MM.1S (cell line): ENCODE measurements at regions not wholly inside any gene's neighbourhood (a gene's known extent, or its start where the extent isn't known, plus 50 kb on each side); places are given as distances from the start of the nearest gene placed in this dataset.
A peak's percentile ranks its signal among the peaks of the same experiment; 100 is the strongest.

Source experiments
- DNase-seq: peaks from one replicate; pipeline ENCODE4 v3.0.0-alpha.2; 2015
- H2AFZ ChIP-seq: fragments of 300-600 bp; sonication (generic); 2 replicates; pipeline ENCODE4 v1.6.0; 2016; ENCODE audit warnings: antibody characterized with exemption, low read length
- H3F3A ChIP-seq: fragments of 300-600 bp; sonication (generic); 2 replicates; pipeline ENCODE4 v1.6.1; 2016; ENCODE audit warnings: mild to moderate bottlenecking, antibody characterized with exemption, low read length, moderate library complexity, mixed read lengths; ENCODE audit not compliant: insufficient read depth
- H3K27ac ChIP-seq: fragments of 300-600 bp; sonication (generic); 2 replicates; pipeline ENCODE4 v1.5.1; 2016; ENCODE audit warnings: mild to moderate bottlenecking, low read length
- H3K27me3 ChIP-seq: fragments of 300-600 bp; sonication (generic); replicated peaks from 2 replicates; pipeline ENCODE4 v1.6.0; 2016; ENCODE audit warnings: low read length; ENCODE audit not compliant: insufficient read depth
- H3K36me3 ChIP-seq: fragments of 300-600 bp; sonication (generic); replicated peaks from 2 replicates; pipeline ENCODE4 v1.6.1; 2016; ENCODE audit warnings: mild to moderate bottlenecking, low read length, mixed read lengths; ENCODE audit not compliant: insufficient read depth
- H3K4me1 ChIP-seq: fragments of 300-600 bp; sonication (generic); 2 replicates; pipeline ENCODE4 v1.6.1; 2016; ENCODE audit warnings: low read length, mixed read lengths
- H3K4me2 ChIP-seq: fragments of 300-600 bp; sonication (generic); 2 replicates; pipeline ENCODE4 v1.6.0; 2016; ENCODE audit warnings: low read depth, low read length
- H3K4me3 ChIP-seq: fragments of 300-600 bp; sonication (generic); 2 replicates; pipeline ENCODE4 v1.5.1; 2016; ENCODE audit warnings: low read length, mixed read lengths
- H3K79me2 ChIP-seq: fragments of 300-600 bp; sonication (generic); 2 replicates; pipeline ENCODE4 v1.6.1; 2016; ENCODE audit warnings: mixed run types, low read length, mixed read lengths
- H3K9ac ChIP-seq: fragments of 300-600 bp; sonication (generic); 2 replicates; pipeline ENCODE4 v1.6.1; 2016; ENCODE audit warnings: low read length, mixed read lengths
- H3K9me2 ChIP-seq: fragments of 300-600 bp; sonication (generic); replicated peaks from 2 replicates; pipeline ENCODE4 v1.6.1; 2016; ENCODE audit warnings: mild to moderate bottlenecking, low read length, mixed read lengths; ENCODE audit not compliant: insufficient read depth
- H3K9me3 ChIP-seq: fragments of 300-600 bp; sonication (generic); replicated peaks from 2 replicates; pipeline ENCODE4 v1.6.1; 2016; ENCODE audit warnings: mild to moderate bottlenecking, low read length, mixed read lengths; ENCODE audit not compliant: insufficient read depth
- H4K20me1 ChIP-seq: fragments of 300-600 bp; sonication (generic); 2 replicates; pipeline ENCODE4 v1.6.1; 2016; ENCODE audit warnings: mild to moderate bottlenecking, low read length, moderate library complexity, mixed read lengths; ENCODE audit not compliant: insufficient read depth
- EZH2 ChIP-seq: fragments of 300-600 bp; sonication (generic); optimal IDR thresholded peaks from 2 replicates; pipeline ENCODE3; 2017; ENCODE audit warnings: low read depth, mild to moderate bottlenecking, antibody characterized with exemption, low read length, mixed read lengths
- EZH2phosphoT487 ChIP-seq: fragments of 300-600 bp; sonication (generic); IDR thresholded peaks from 2 replicates; pipeline ENCODE4 v1.6.1; 2018; ENCODE audit warnings: antibody characterized with exemption, low read length
- TF ChIP-seq, protein P1 (sequence below): fragments of 300-600 bp; sonication (generic); IDR thresholded peaks from 2 replicates; pipeline ENCODE4 v1.5.1; 2016; ENCODE audit warnings: antibody characterized with exemption, low read length, mixed read lengths

DNA sequence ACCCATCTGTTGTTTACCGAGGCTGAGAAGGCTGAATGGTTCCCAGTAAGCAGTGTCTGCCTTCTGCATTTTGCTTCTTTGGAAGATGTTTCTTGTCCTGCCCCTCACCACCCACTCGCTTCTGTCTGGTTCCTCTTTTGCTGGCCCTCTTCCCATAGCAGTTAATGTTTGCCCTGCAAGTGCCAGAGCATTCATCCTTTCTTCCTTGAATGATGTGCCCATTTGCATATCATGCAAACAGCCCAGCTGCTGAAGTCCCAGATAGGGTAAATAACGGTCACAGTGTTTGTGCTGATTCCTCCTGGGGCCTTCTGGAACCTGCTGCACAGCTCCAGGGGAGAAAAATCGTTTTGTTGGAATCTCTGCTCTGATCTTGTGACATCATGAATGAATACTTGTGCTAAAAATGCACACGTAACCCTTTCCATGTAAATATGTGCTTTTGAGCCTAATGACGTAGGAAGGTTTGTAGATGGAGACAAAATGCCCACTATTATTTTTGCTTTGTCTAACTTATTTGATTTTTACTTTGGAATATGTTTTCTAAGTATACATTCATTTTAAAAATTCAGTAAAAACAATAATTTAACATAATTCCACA is 381.0 kb downstream of the SOX2 start:
- no peaks in the 10 kb centered on the region for H4K20me1 ChIP-seq
- no peaks in the 10 kb centered on the region for H3K27me3 ChIP-seq
- no peaks in the 10 kb centered on the region for H3K9me2 ChIP-seq
- no peak overlapping the region for H2AFZ ChIP-seq
- no peak overlapping the region for H3K9ac ChIP-seq
- no peaks in the 10 kb centered on the region for H3K9me3 ChIP-seq
- H3K36me3 ChIP-seq: no peaks in the 10 kb centered on the region
- no peaks in the 10 kb centered on the region for H3K4me1 ChIP-seq
- H3F3A ChIP-seq: no peaks in the 10 kb centered on the region
- no peaks in the 10 kb centered on the region for H3K79me2 ChIP-seq
- H3K4me2 ChIP-seq: no peak overlapping the region
- no peak overlapping the region for H3K4me3 ChIP-seq
- H3K27ac ChIP-seq: no peak overlapping the region
- TF ChIP-seq EZH2phosphoT487: no peak
- TF ChIP-seq EZH2: no peak
- no peak for DNase-seq

DNA sequence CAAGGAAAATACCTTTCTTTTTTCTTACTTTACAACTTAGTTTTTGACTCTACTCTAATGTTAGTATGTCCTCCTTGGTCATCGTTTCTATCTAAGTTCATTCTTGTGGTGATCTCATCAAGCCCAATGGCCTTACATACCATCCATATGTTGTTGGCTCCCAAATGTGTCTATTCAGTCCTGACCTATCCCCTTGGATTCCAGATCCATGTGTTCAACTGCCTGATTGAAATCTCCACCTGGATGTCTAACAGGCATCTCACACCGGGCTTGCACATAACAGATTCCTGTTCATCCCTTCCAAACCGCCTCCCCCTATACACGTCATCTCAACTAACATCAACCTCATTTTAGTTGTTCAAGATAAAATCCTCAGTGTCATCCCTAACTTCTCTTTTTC is 382.6 kb downstream of the SOX2 start:
- Histone ChIP-seq H3K4me2 (no peak overlapping the region), H3K4me3 (no peak overlapping the region), H3K79me2 (no peaks in the 10 kb centered on the region), H3K27me3 (no peaks in the 10 kb centered on the region), H3K9me3 (no peaks in the 10 kb centered on the region), H2AFZ (0 out of 2 replicates have a peak overlapping the region, but pooled peaks have one; percentile 3), H3K4me1 (no peaks in the 10 kb centered on the region), H4K20me1 (no peaks in the 10 kb centered on the region), H3K9ac (no peak overlapping the region), H3K36me3 (no peaks in the 10 kb centered on the region), H3F3A (no peaks in the 10 kb centered on the region), H3K9me2 (no peaks in the 10 kb centered on the region), H3K27ac (no peak overlapping the region)
- TF ChIP-seq EZH2 (no peak), EZH2phosphoT487 (no peak)
- TF ChIP-seq, protein P1, sequence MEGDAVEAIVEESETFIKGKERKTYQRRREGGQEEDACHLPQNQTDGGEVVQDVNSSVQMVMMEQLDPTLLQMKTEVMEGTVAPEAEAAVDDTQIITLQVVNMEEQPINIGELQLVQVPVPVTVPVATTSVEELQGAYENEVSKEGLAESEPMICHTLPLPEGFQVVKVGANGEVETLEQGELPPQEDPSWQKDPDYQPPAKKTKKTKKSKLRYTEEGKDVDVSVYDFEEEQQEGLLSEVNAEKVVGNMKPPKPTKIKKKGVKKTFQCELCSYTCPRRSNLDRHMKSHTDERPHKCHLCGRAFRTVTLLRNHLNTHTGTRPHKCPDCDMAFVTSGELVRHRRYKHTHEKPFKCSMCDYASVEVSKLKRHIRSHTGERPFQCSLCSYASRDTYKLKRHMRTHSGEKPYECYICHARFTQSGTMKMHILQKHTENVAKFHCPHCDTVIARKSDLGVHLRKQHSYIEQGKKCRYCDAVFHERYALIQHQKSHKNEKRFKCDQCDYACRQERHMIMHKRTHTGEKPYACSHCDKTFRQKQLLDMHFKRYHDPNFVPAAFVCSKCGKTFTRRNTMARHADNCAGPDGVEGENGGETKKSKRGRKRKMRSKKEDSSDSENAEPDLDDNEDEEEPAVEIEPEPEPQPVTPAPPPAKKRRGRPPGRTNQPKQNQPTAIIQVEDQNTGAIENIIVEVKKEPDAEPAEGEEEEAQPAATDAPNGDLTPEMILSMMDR: no peak
- no peak for DNase-seq

DNA sequence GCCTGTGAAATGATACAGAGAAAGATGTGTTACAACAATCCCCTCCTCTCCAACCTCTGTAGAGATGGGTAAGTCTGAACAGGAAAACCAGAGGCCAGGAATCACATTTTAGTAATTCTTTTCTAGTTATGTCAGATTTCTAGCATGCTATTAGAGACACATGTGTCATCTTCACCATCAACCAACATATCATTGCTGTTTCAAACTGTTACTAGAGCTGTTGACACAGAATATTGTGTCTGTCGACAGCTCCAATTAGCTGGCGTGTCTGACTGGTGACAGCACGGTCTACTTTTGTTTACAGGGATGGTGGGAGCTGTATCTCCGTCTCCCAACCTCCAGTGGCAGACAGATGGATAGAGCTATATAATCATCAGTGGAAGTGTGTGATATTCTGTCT is 393.2 kb downstream of the SOX2 start:
- Histone ChIP-seq H3K79me2 (no peaks in the 10 kb centered on the region), H3K4me2 (no peak overlapping the region), H3K4me1 (no peaks in the 10 kb centered on the region), H3K27me3 (no peaks in the 10 kb centered on the region), H3K9me2 (no peaks in the 10 kb centered on the region), H3K36me3 (no peaks in the 10 kb centered on the region), H3F3A (no peaks in the 10 kb centered on the region), H3K9ac (no peak overlapping the region), H3K4me3 (no peak overlapping the region), H2AFZ (no peak overlapping the region), H3K27ac (no peak overlapping the region), H4K20me1 (no peaks in the 10 kb centered on the region), H3K9me3 (no peaks in the 10 kb centered on the region)
- TF ChIP-seq EZH2: no peak
- no peak for TF ChIP-seq EZH2phosphoT487
- TF ChIP-seq, protein P1: no peak
- DNase-seq: no peak

DNA sequence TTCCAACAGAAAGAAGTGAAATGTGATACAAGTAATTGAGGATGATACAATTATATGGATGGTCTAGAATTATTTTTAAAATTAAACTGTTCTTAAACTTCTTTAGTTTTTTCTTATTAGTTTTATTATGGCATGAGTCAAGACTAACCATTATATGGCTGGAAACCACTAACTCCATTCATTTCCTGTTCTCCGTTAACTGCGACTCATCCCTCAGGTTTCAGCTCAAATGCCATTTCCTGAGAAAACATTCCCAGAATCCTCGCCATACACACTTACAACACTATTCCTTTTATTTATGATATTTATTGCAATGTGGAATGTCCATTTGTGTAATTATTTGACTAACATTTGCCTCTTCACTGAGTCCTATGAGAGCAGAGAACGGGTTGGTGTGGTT is 394.1 kb downstream of the SOX2 start:
- TF ChIP-seq, protein P1: no peak
- no peak for TF ChIP-seq EZH2
- H3K9ac ChIP-seq: no peak overlapping the region
- H3K9me3 ChIP-seq: no peaks in the 10 kb centered on the region
- no peaks in the 10 kb centered on the region for H3K27me3 ChIP-seq
- H3K36me3 ChIP-seq: no peaks in the 10 kb centered on the region
- no peak overlapping the region for H3K27ac ChIP-seq
- no peaks in the 10 kb centered on the region for H3K9me2 ChIP-seq
- H3K4me3 ChIP-seq: no peak overlapping the region
- H2AFZ ChIP-seq: no peak overlapping the region
- no peaks in the 10 kb centered on the region for H3K4me1 ChIP-seq
- no peaks in the 10 kb centered on the region for H3K79me2 ChIP-seq
- no peaks in the 10 kb centered on the region for H3F3A ChIP-seq
- no peak overlapping the region for H3K4me2 ChIP-seq
- no peaks in the 10 kb centered on the region for H4K20me1 ChIP-seq
- DNase-seq: no peak
